ENCODE measurements at regions not wholly inside any gene's neighbourhood (a gene's known extent, or its start where the extent isn't known, plus 50 kb on each side); places are given as distances from the start of the nearest gene placed in this dataset.

DNA sequence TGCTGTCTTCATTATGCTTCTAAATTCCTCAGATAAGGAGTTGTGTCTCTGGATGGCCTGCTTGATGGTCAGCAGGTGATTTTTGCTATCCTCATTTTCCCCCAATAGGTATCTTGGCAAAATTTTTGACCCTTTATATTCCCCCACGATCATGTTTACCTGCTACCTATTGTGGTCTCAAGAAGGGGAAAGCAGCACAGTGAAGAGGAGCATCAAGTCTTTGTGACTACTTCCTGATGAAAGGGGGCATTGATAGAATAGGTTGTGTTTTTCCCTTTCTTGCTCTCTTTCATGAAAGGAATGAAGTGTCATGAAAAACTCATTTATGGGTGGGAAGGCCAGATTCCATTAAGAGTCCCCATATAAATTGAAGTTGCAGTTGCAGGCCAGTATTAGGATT, 153.8 kb downstream of the KLF8 start:
- TF ChIP-seq, protein P1, sequence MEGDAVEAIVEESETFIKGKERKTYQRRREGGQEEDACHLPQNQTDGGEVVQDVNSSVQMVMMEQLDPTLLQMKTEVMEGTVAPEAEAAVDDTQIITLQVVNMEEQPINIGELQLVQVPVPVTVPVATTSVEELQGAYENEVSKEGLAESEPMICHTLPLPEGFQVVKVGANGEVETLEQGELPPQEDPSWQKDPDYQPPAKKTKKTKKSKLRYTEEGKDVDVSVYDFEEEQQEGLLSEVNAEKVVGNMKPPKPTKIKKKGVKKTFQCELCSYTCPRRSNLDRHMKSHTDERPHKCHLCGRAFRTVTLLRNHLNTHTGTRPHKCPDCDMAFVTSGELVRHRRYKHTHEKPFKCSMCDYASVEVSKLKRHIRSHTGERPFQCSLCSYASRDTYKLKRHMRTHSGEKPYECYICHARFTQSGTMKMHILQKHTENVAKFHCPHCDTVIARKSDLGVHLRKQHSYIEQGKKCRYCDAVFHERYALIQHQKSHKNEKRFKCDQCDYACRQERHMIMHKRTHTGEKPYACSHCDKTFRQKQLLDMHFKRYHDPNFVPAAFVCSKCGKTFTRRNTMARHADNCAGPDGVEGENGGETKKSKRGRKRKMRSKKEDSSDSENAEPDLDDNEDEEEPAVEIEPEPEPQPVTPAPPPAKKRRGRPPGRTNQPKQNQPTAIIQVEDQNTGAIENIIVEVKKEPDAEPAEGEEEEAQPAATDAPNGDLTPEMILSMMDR (conservative IDR thresholded peaks at IDR 0.05; ENCODE audit: low read depth, low read length), result no peak
- TF ChIP-seq EZH2 (IDR thresholded peaks at IDR 0.05; ENCODE audit: borderline replicate concordance, low read depth, low read length, poor library complexity, severe bottlenecking), result no peak
